B cell (primary cell): ENCODE measurements at regions not wholly inside any gene's neighbourhood (a gene's known extent, or its start where the extent isn't known, plus 50 kb on each side); places are given as distances from the start of the nearest gene placed in this dataset.

ENCODE experiments used
- ATAC-seq: fragments of 200-7000 bp; cut with Tn5 transposase; one replicate; pipeline ENCODE4 v1.10.0; 2021; ENCODE audit warnings: low read depth, mild to moderate bottlenecking, moderate number of reproducible peaks, moderate library complexity
- CTCF ChIA-PET: fragments of 350-600 bp; sonication (Branson Sonifier 250); formaldehyde crosslinking; loops from one replicate; lab custom pipeline; 2021; ENCODE audit warnings: antibody characterized with exemption, inconsistent platforms; lab: Charles Lee
- POLR2A ChIA-PET: fragments of 350-600 bp; sonication (Branson Sonifier 250); formaldehyde crosslinking; loops from one replicate; lab custom pipeline; 2021; ENCODE audit warnings: antibody characterized with exemption; lab: Charles Lee
- DNase-seq: peaks from one replicate; pipeline ENCODE4 v3.0.0; 2013
- H2AFZ ChIP-seq: 2 replicates; pipeline ENCODE4 v1.6.1; 2012; ENCODE audit warnings: mild to moderate bottlenecking, low read depth, low read length; ENCODE audit not compliant: insufficient read depth, poor library complexity, severe bottlenecking
- H3K27ac ChIP-seq, 2 donors: 1 replicate in 1 of 2; 2 replicates in 1 of 2; pipeline ENCODE4 v1.5.1; 2012 to 2013; ENCODE audit warnings: low read length in 2 of 2, mild to moderate bottlenecking in 2 of 2, moderate library complexity in 1 of 2
- H3K27me3 ChIP-seq, 4 experiments: fragments of 200-600 bp in 1 of 4; sonication (generic) in 1 of 4; replicated peaks in 1 of 4; 1 replicate in 2 of 4; 2 replicates in 2 of 4; pipeline versions ENCODE4 v1.6.1 to v1.7.0; 2013 to 2016; ENCODE audit warnings: low read length in 3 of 4, mild to moderate bottlenecking in 2 of 4, mixed read lengths in 1 of 4, moderate library complexity in 1 of 4; ENCODE audit not compliant: insufficient read depth in 4 of 4, control insufficient read depth in 3 of 4; ENCODE audit errors: control extremely low read depth in 1 of 4
- H3K36me3 ChIP-seq, 2 experiments: replicated peaks in 1 of 2; 1 replicate in 1 of 2; 2 replicates in 1 of 2; pipeline versions ENCODE4 v1.6.1 to v1.7.1; 2013; ENCODE audit warnings: low read length in 1 of 2; ENCODE audit not compliant: insufficient read depth in 2 of 2, control insufficient read depth in 1 of 2; ENCODE audit errors: control extremely low read depth in 1 of 2, extremely low read depth in 1 of 2
- H3K4me1 ChIP-seq, 2 donors: fragments of 200-600 bp in 1 of 2; sonication (generic) in 1 of 2; 1 replicate in 1 of 2; 2 replicates in 1 of 2; pipeline versions ENCODE4 v1.5.1 to v1.6.1; 2013 to 2017; ENCODE audit warnings: low read length in 2 of 2; ENCODE audit not compliant: control insufficient read depth in 2 of 2, insufficient read depth in 2 of 2
- H3K4me2 ChIP-seq: replicated peaks from 2 replicates; pipeline ENCODE3; 2012; ENCODE audit warnings: mild to moderate bottlenecking, low read depth, low read length; ENCODE audit not compliant: poor library complexity, severe bottlenecking
- H3K4me3 ChIP-seq, 5 experiments: fragments of 200-600 bp in 1 of 5; sonication (generic) in 1 of 5; 1 replicate in 3 of 5; 2 replicates in 2 of 5; pipeline versions ENCODE4 v1.5.1 to v1.7.0; 2011 to 2016; ENCODE audit warnings: low read length in 4 of 5, mild to moderate bottlenecking in 4 of 5, low read depth in 2 of 5, control low read depth in 1 of 5, moderate library complexity in 1 of 5; ENCODE audit not compliant: insufficient read depth in 1 of 5; ENCODE audit errors: control extremely low read depth in 1 of 5, extremely low read depth in 1 of 5
- H3K79me2 ChIP-seq: fragments of 200-600 bp; sonication (generic); one replicate; pipeline ENCODE4 v1.6.0; 2016; ENCODE audit warnings: low read length; ENCODE audit not compliant: control insufficient read depth, insufficient read depth
- H3K9ac ChIP-seq: fragments of 200-600 bp; sonication (generic); 2 replicates; pipeline ENCODE4 v1.6.1; 2017; ENCODE audit warnings: mild to moderate bottlenecking, low read length, moderate library complexity
- H3K9me3 ChIP-seq, 3 donors: one replicate each; pipeline versions ENCODE4 v1.6.1 to v1.7.1; 2013; ENCODE audit warnings: low read length in 2 of 3; ENCODE audit not compliant: control insufficient read depth in 2 of 3, insufficient read depth in 1 of 3; ENCODE audit errors: control extremely low read depth in 1 of 3
- H4K20me1 ChIP-seq: 2 replicates; pipeline ENCODE4 v1.6.0; 2012; ENCODE audit warnings: mild to moderate bottlenecking, low read length; ENCODE audit not compliant: insufficient read depth, control insufficient read depth, poor library complexity, severe bottlenecking
- H3K27ac Mint-ChIP-seq: one replicate; pipeline ENCODE4 v1.8.0; 2021; ENCODE audit warnings: mixed read lengths
- H3K27me3 Mint-ChIP-seq: one replicate; pipeline ENCODE4 v1.8.0; 2021; ENCODE audit warnings: mixed read lengths
- H3K4me1 Mint-ChIP-seq: one replicate; pipeline ENCODE4 v1.8.0; 2021; ENCODE audit warnings: mixed read lengths
- H3K4me3 Mint-ChIP-seq: one replicate; pipeline ENCODE4 v1.8.0; 2021; ENCODE audit warnings: mixed read lengths
- H3K9me3 Mint-ChIP-seq: one replicate; pipeline ENCODE4 v1.8.0; 2022; ENCODE audit warnings: mixed read lengths; ENCODE audit not compliant: insufficient read depth
- CTCF ChIP-seq: fragments of 200-600 bp; IDR thresholded peaks from one replicate; pipeline ENCODE4 v1.8.0; 2022; ENCODE audit warnings: antibody characterized with exemption, mild to moderate bottlenecking
- EZH2 ChIP-seq: IDR thresholded peaks from 2 replicates; pipeline ENCODE4 v1.6.1; 2012; ENCODE audit warnings: borderline replicate concordance, low read depth, mild to moderate bottlenecking, moderate library complexity, low read length; ENCODE audit not compliant: insufficient read depth, poor library complexity, severe bottlenecking
- WGBS: methylation state at CpG from one replicate; pipeline ENCODE4 v1.1.5; 2013; ENCODE audit warnings: missing lambda C conversion rate; ENCODE audit not compliant: insufficient coverage; 5-methylcytosine and 5-hydroxymethylcytosine counted together
- intact Hi-C: fragments of 100-400 bp; cut with micrococcal nuclease; formaldehyde crosslinking; loops from one replicate; pipeline ENCODE4 v1.10.0; 2022

GRCh38 chr12:113660936-113661335, 189.3 kb upstream of the LHX5 start:
- intact Hi-C loops: no loop called here
- Histone ChIP-seq H3K9me3 (peaks cover 0 to 4% (median 0%) of the 10 kb centered on the region in 3 donors), H3K27ac (no peak overlapping the region), H3K27me3 (no peaks in the 10 kb centered on the region), H3K36me3 (no peaks in the 10 kb centered on the region), H3K4me2 (no peak overlapping the region), H3K79me2 (no peaks in the 10 kb centered on the region), H3K4me3 (no peak overlapping the region), H3K9ac (no peak overlapping the region), H2AFZ (no peak overlapping the region), H3K4me1 (no peaks in the 10 kb centered on the region), H4K20me1 (no peaks in the 10 kb centered on the region)
- ChIA-PET CTCF (no interaction called here), POLR2A (no interaction called here)
- peaks cover 17% of the 10 kb centered on the region for H3K27me3 Mint-ChIP-seq
- H3K27ac Mint-ChIP-seq: no peak overlapping the region
- ATAC-seq (no peak), DNase-seq (no peak)
- no peak for TF ChIP-seq EZH2
- no peak for TF ChIP-seq CTCF
- peaks cover 2% of the 10 kb centered on the region for H3K9me3 Mint-ChIP-seq
- H3K4me1 Mint-ChIP-seq: no peaks in the 10 kb centered on the region
- 73% methylated on average over 2 of the region's 2 CpGs for WGBS
- no peak overlapping the region for H3K4me3 Mint-ChIP-seq

- no peak overlapping the region for H3K4me2 ChIP-seq
- no peaks in the 10 kb centered on the region for H4K20me1 ChIP-seq
- H3K27me3 ChIP-seq: no peaks in the 10 kb centered on the region
- no peaks in the 10 kb centered on the region for H3K4me1 ChIP-seq
- Mint-ChIP-seq H3K4me3 (no peak overlapping the region), H3K9me3 (peaks cover 5% of the 10 kb centered on the region), H3K27ac (no peak overlapping the region), H3K27me3 (peaks cover 13% of the 10 kb centered on the region), H3K4me1 (no peaks in the 10 kb centered on the region)
- WGBS: 63% methylated on average over 5 of the region's 5 CpGs
- H3K9me3 ChIP-seq: peaks cover 0 to 12% (median 2%) of the 10 kb centered on the region in 3 donors
- ChIA-PET POLR2A (no interaction called here), CTCF (no interaction called here)
- TF ChIP-seq CTCF: no peak
- TF ChIP-seq EZH2: no peak
- DNase-seq (no peak), ATAC-seq (no peak)
- H3K9ac ChIP-seq: no peak overlapping the region
- H2AFZ ChIP-seq: no peak overlapping the region
- H3K79me2 ChIP-seq: no peaks in the 10 kb centered on the region
- H3K36me3 ChIP-seq: no peaks in the 10 kb centered on the region
- no peak overlapping the region for H3K4me3 ChIP-seq
- H3K27ac ChIP-seq: no peak overlapping the region
- intact Hi-C loops: no loop called here
Measured at GRCh38 chr12:113659416-113659815, 187.7 kb upstream of the LHX5 start.
